Astrocyte of the spinal cord (primary cell): ENCODE measurements at regions not wholly inside any gene's neighbourhood (a gene's known extent, or its start where the extent isn't known, plus 50 kb on each side); places are given as distances from the start of the nearest gene placed in this dataset.

Source experiments
- DNase-seq: peaks from one replicate; pipeline ENCODE4 v3.0.0; 2011; ENCODE audit warnings: low read depth, low spot score
- H3K4me3 ChIP-seq: 2 replicates; pipeline ENCODE4 v1.5.1; 2011; ENCODE audit warnings: low read depth, mild to moderate bottlenecking, low read length, moderate library complexity
- CTCF ChIP-seq: IDR thresholded peaks from 2 replicates; pipeline ENCODE4 v1.5.1; 2012; ENCODE audit warnings: low read depth, mild to moderate bottlenecking, low read length, inconsistent platforms
- in situ Hi-C: cut with HindIII; loops from 2 replicates; pipeline ENCODE4 v1.10.0; 2017; ENCODE audit warnings: low sequenced_read_pairs

- TF ChIP-seq CTCF = no peak
- DNase-seq = peak; percentile 96
- in situ Hi-C loops = no loop called here
- H3K4me3 ChIP-seq = no peak overlapping the region
These were observed 236.9 kb downstream of the AR start for GRCh38 chrX:67780694-67781109.

GRCh38 chrX:67781132-67781531 is 237.3 kb downstream of the AR start:
- no peak overlapping the region for H3K4me3 ChIP-seq
- in situ Hi-C loops = no loop called here
- peak; percentile 40 for TF ChIP-seq CTCF
- DNase-seq = no peak

- no peak for TF ChIP-seq CTCF
- no peak overlapping the region for H3K4me3 ChIP-seq
- no peak for DNase-seq
- in situ Hi-C loops = no loop called here
These were observed 240.9 kb downstream of the AR start for GRCh38 chrX:67784712-67785111.

GRCh38 chrX:67787196-67787595 is 243.4 kb downstream of the AR start:
- no peak overlapping the region for H3K4me3 ChIP-seq
- no peak for TF ChIP-seq CTCF
- in situ Hi-C loops = no loop called here

GRCh38 chrX:67789536-67789935 is 245.7 kb downstream of the AR start:
- no peak for TF ChIP-seq CTCF
- in situ Hi-C loops = no loop called here
- DNase-seq = no peak
- H3K4me3 ChIP-seq = no peak overlapping the region

More at GRCh38 chrX:67787196-67787595, 243.4 kb downstream of the AR start:
- DNase-seq = no peak
